Stimulated activated CD4-positive, alpha-beta T cell treated with anti-CD3 and anti-CD28 coated beads, TNF-alpha, amount 100 ng/mL, for 24 hours (primary cell): ENCODE measurements at regions not wholly inside any gene's neighbourhood (a gene's known extent, or its start where the extent isn't known, plus 50 kb on each side); places are given as distances from the start of the nearest gene placed in this dataset.

Source experiments
- DNase-seq, 3 experiments: peaks; one replicate each; pipeline ENCODE4 v3.0.0-alpha.2; 2020; ENCODE audit warnings: low read depth in 3 of 3

DNA sequence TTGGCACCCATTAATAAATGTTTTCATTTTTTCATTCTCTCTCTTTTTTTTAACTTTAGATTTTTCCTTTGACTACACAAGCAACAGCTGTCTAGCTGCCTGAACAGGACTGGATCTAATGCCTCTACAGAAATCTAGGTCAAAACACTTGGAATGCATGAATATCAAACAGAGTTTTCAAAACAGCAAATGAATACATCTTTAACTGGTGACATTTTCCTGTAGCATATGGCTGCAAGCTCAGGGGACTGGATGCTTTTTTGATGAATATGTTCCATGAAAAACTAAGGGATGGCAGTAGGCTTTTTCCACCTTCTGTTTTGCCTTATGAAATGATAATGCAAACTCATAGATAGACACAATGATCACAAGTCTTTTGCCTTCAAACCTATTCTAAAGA lies 661.7 kb downstream of the MCTP2 start:
- no peak for DNase-seq

DNA sequence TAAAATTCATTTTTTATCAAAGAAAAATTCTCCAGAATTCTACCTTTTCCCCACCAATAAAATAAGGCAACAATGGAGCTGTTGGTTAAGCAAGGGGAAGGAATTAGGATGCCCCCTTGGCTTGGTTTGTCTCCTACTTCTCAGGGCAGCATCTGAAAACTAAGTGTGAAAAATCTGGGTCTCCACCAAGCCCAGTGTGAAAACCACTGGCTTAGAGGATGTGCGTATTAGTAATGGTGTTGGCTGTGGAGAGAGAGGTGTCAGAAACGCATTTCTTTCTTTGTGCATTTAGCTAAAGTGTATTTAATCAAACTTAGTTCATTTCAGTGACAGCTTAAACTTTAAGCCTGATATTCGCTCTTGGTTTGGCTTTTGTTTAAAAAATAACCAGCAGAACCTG lies 662.7 kb downstream of the MCTP2 start:
- no peak for DNase-seq

DNA sequence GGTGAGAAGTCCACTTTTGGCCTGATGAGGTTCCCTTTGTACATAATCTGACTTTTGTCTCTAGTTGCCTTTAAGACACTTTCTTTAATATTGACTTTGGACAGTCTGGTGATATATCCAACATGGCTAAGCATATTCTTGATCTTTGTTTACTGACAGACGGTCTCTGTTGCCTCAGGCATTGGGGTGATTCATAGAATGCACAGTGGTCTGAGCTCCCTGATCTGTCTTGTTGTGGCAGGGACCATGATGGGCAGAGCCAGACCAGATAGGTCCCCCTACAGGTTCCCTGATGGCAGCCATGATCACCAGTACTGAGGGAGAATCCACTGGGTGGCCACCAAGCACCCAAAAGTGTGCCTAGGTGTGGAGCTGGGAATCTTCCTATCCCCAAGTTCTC lies 678.1 kb downstream of the MCTP2 start:
- no peak for DNase-seq

DNA sequence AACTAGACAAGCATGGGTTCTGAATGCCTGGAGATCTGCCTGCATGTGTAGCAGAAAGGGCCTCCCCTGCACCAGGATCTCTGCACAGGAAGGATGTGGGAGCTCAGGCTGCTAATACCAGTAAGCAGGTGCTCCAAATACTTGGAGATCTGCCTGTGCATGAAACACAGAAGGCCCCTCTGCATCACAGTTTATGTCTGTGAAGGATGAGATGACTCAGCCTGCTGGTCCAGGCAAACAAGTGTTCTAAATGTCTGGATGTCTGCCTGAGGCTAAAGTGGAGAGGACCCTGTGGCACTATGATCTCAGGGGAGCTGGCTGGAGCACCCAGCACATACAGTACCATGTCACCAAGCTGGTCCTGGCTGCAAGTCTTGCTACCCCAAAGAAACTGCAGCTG lies 678.8 kb downstream of the MCTP2 start:
- no peak for DNase-seq

DNA sequence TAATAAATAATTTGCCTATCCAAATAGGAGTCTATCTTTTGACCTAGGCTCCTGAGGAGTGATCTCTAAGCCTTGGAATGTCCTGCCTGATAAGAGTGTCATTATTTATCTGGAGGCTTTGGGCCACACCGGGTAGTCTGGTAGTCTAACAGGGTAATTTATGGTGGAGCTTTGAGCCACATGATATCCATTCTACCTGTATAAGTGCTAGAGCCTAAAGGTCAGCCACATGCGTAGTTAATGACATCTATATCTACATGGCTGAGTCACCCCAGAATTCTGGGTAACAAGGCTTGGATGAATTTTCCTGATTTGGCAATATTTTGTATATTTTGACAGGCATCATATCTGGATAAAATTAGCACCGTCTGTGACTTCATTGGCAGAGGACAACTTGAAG lies 681.4 kb downstream of the MCTP2 start:
- DNase-seq, result no peak

DNA sequence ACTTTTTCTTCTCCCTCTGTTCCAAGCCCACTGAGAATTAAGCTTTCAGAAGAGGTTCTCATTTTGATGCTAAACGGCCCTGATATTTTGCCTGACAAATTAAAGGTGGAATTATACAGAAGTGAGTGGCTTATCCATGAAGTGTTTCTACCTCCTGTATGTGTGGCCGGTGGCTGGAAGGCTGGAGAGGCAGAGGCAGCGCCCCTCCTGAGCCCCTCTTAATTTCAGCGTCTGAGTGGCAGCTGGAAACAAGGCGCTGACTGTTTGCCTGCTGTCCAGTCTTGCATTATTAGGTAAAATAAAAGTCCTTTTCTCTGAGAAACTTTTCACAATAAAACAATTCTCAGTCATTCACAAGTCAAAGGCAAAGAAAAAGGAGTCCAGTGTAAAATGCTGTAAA lies 685.7 kb downstream of the MCTP2 start:
- no peak for DNase-seq

DNA sequence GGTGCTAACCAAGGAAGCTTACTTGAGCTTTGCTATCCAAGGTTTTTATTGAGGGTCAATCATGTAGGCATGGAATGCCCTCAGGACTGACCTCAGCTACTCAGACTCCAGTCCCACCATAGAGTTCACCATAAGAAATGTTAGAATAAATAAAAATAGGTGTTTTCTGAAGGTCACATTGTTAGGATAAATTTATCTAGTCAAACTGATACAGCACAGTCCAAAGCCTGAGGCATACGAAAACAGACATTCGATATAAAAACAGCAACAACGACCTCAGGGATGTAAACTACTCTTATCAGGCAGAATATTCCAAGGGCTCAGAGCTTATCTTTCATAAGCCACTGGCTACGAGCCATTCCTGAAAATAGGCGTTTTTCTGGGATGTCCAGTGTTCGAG lies 690.6 kb downstream of the MCTP2 start:
- no peak for DNase-seq

DNA sequence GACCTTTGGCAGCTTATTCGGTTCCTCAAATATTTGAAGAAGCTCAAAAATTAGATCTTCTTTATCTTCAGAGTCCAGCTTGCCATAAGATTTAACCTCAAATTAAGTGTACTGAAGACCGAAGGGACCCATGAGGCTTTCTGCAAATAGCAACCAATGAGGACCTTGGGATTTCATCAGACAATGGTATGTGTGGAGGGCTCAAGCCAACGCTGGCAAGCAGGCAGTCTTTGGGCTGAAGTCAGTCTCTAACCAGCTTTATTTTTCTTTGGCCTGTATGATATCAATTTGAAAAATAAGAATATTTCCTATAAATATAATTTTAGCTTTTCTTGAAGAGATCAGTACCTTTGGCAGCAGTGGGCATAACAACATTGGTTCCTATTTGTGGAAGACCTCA lies 692.7 kb downstream of the MCTP2 start:
- DNase-seq, result no peak

DNA sequence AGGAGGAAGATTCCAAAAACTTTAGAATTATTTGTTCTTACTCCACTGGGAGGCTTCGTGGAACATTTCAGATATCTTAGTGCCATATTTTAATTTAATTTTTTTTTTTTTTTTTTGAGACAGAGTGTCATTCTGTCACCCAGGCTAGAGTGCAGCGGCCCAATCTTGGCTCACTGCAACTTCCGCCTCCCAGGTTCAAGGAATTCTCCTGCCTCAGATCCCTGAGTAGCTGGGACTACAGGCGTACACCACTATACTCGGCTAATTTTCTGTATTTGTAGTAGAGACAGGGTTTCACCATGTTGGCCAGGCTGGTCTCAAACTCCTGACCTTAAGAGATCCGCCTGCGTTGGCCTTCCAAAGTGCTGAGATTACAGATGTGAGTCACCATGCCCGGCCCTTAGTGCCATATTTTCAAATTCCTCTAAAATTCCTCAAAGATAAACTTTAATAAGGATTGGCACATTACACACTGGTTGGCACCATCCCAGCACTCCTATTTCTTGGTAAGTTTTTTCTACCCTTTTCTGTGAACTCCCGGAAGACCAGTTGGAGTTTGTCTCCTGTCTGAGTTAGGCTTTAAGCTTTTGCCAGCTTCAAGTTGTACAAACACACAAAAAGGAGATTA lies 693.7 kb downstream of the MCTP2 start:
- DNase-seq, result no peak

DNA sequence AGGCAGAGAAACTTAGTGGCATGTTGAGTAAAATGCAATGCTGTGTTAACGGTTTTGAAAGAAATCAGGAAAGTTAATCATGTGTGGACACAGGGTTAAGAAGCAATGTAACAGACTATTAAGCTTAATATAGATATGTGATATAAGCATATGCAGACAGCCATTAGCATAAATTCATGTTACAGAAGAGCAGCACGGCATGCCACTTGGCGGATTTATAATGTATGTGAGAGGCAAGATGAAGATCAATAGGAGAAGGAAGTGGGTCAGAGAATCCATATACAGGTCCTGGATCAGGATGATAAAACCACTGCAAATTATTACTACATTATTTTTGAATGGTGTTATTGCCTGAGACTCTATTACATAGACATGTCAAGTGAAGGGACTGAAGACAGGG lies 694.3 kb downstream of the MCTP2 start:
- DNase-seq, result no peak

DNA sequence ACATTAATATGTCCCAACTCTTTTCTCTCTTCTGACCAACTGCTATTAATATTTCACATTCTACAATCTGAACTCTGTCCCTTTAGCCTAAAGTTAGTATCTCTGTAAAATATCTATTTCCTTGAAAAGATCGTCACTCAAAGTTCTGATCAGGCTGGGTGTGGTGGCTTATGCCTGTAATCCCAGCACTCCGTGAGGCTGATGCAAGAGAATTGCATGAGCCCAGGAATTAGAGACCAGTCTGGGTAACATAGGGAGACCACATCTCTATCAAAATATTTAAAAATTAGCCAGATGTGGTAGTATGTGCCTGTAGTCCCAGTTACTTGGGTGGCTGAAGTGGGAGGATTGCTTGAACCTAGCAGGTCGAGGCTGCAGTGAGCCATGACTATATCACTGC lies 695.6 kb downstream of the MCTP2 start:
- no peak for DNase-seq

DNA sequence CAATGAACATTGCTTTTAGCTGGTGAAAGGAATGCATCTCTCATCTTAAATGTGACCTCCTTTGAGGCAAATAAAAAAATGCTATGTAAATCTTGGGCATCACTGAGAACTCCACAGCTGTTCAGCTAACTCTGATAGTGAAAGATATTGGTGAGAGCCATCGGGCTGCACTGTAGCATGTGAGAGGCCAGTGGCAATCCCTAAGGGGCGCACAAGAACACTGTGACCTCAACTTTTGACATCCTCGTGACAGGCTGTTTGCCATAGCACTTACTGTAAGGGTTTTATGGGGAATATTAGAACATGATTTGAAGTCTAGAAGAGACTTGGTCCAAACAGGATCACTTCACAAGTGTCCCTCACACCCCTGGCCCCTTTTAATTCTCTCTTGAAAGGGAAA lies 697.9 kb downstream of the MCTP2 start:
- DNase-seq, result no peak

DNA sequence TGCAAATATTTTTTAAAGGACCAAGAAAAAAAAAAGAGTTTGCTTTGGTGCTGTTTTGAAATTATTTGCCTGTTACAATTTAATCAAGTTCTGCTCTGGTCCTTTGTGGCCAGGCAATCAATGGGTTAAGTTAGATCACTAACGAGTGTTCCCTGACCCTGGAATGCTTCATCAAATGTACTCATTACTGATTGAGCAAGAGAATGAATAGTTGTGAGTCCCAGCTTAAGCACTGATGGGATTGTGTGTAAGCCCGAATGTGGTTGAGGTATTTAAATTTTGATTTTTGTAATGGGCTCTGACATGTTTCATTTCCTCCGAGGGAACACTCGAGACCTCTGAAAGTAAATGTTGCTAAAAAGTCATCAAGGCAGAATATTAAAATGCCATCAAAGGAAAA lies 699.1 kb downstream of the MCTP2 start:
- no peak for DNase-seq

DNA sequence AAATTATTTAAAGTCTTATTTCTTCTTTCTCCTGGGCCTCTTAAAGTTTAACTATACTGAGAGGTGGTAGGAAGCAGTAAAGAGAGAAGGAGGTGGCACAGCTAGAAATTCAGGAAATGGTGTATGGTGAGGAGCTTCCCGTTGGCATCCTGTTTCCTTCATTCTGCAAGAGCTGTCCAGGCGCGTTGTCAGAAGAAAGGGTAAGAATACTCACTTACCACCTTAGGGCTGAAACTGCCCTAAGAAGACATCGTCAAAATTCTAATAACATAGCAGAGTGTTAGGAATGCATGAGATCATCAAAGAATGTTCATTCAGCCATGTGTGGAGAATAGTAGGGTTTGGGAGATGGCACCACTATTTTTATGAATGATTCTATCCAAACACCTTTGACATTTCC lies 699.6 kb downstream of the MCTP2 start:
- no peak for DNase-seq

DNA sequence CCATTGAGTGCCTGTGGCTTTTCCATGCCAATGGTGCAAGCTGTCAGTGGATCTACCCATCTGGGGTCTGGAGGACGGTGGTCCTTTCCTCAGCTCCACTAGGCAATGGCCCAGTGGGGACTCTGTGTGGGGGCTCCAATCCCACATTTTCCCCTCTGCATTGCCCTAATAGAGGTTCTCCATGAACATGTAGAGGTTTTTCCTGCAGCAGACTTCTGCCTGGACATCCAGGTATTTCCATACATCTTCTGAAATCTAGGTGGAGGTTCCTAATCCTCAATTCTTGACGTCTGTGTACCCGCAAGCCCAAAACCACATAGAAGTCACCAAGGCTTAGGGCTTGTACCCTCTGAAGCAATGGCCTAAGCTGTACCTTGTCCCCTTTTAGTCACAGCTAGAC lies 703.1 kb downstream of the MCTP2 start:
- DNase-seq, result no peak

DNA sequence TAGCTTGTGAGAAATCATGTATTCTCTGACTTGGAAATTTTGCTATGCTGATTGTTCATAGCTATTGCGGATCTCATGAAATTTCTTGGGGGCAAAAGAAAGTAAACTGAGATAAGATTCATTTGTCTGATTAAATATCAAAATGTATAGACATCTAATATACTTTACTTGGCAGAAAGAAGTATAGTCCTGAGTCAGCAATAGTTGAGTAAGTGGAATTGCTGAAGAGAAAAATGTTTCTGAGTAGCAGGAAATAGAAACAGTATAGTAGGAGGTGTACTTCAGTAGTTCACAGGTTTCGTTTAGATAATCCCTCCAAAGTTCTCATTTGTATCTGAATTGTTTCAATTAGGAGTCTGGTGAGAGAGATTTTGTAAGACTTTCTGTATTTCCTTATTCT lies 705.9 kb downstream of the MCTP2 start:
- no peak for DNase-seq

DNA sequence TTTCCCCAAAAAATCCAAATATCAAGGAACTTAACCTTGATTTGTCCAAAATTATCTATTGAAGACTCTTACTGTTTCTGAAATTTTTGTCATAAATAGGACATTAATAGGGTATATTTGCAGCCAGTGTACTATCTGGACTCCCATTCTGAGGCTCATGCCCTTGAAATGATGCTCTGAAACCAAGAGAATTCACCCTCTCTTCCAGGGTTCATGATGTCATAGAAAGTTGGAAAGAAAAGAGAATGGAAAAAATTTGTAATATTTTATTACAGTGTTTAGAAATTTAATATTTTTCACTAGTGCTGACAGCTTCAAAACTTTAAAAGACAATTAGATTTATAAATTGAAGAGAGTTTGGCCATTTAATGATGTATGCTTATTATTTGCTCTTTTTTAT lies 712.5 kb downstream of the MCTP2 start:
- DNase-seq, result no peak

DNA sequence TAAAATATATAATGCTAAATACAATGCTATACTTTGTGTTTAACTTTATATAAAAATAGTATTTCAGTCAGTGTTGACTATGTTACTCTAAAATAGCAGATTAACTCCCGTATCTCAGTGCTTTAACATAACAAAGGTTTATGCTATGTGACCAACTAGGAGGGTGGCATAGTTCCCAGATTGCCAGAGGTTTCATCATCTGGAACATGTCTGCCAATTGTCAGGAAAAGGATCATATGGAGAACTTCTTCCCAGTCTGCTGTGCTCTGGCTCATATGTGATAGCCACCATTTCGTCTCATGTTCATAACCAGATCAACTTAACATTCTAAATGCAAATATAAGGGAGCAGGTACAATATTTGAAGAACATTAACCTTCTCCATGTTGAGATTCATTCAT lies 720.2 kb downstream of the MCTP2 start:
- no peak for DNase-seq

DNA sequence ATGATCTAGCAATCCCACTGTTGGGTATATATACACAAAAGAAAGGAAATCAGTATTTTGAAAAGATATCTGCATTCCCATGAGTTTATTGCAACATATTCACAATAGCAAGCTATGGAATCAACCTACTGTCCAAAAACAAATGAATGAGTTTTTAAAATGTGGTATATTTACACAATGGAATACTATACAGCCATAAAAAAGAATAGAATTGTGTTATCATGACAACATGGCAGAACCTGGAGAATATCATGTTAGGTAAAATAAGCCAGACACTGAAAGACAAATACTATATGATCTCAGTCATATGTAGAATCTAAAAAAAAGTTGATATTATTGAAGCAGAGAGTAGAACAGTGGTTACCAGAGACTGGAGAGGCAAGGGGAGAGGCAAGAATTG lies 732.6 kb downstream of the MCTP2 start:
- DNase-seq, result no peak

DNA sequence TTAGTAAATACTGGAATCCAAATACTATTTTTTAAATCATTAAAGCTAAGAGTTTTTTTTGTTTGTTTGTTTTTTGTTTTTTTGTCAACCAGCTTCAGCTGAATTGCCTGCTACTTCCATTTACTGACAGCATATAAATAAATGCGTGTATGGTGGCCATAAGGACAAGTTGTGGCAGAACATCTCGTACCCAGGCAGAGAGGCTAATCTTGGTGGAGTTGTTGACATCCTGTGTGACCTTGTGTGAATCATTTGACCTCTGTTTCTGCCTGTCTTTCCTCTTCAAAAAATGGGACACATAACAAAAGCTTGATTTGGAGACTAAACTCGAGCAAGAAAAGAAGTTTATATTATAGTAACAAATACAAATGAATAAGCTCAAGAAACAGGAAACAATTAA lies 734.2 kb downstream of the MCTP2 start:
- DNase-seq, result no peak

DNA sequence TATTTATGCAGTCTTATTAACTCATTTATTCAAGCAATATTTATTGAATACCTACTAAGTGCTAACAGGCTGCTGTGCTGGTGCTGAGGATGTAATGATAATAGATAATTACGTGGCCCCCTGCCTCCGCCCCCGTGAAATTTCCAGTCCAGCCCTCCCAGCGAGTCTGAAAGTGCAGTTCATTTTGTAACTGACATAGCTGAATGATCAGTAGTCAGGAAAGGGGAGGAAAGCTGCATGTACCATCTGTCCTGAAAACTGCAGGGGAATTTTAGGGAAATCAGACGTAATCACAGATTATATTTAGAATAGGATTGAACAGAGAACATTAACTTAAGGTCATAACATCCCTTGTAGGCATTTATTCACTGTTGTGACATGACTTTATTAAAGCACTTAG lies 736.8 kb downstream of the MCTP2 start:
- no peak for DNase-seq

DNA sequence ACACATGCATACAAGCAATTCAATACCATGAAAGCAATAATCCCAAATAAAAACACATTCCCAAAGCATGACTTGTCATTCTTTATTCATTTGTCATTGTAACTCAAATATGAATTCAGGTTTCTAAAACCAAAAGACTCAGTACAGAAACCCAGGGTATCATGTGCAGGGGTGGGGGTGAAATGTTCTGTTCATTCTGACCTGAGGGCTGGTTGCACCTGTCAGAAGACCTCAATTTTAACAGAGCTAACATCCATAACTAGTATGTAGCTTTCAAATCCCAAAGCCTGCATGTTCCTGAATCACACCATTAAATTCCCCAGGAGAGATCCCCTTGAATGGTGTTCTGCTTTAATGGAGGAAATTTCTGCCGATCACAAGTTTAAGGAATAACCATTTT lies 738.7 kb downstream of the MCTP2 start:
- no peak for DNase-seq

DNA sequence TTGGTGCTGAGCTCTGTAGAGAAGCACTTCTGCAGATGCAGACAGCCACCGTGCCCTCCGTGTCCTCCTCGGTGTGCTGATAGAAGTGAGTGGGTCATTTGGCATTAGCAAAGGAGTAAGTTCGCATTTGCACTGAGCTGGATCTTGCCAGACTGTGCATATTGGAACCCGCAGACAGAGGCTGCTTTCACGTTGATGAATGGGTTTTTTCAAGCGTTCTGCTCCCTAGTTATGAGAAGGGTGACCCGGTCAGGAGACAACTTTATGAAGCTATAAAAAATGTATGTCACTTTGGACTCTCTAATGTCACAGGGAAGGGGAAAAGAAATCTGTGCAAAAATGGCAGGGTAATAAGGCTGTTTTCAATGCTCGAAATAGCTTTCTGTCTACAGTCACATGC lies 739.4 kb downstream of the MCTP2 start:
- no peak for DNase-seq

DNA sequence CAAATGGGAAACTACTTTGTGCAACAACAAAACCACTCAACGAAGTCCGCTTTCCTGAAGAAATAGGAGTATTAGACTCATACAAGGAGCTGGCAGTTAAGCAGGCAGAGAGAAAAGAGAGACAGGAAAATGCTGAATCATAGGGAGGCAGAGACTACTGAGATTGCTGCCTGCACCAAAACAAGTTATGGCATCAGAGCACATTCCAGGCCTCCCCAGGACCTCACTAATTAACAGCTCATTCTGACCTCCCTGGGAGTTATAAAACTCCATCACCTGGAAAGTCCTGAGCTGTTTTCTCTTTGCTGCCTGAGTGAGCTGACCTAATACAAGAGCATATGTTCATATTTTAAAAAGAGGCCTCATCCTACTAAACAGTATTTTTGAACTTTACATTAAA lies 741.0 kb downstream of the MCTP2 start:
- no peak for DNase-seq

DNA sequence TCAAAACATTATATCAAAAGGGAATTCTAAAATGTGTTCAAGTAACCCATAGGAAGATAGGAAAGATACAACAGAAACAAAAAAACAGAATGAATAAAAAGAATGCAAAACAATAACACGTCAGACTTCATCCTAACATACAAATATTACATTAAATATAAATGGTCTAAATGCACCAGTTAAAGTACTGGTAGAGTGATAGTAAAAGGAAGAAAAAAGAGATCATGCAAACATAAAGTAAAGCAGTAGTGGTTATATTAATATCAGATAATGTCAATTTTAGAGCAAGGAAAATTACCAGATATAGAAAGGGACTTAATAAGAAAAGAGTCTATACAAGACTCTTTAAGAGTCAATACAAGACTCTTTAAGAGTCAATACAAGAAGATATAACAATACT lies 755.7 kb downstream of the MCTP2 start:
- DNase-seq, result no peak
